H9 (cell line): ENCODE measurements at regions not wholly inside any gene's neighbourhood (a gene's known extent, or its start where the extent isn't known, plus 50 kb on each side); places are given as distances from the start of the nearest gene placed in this dataset.

ENCODE experiments used
- DNase-seq: peaks from one replicate; pipeline ENCODE4 v3.0.0-alpha.2; 2017
- H2AFZ ChIP-seq: one replicate; pipeline ENCODE4 v1.6.1; 2013; ENCODE audit warnings: mild to moderate bottlenecking, low read length, control low read depth, moderate library complexity
- H2AK5ac ChIP-seq: 2 replicates; pipeline ENCODE4 v1.6.1; 2013; ENCODE audit warnings: low read length, control low read depth, mixed read lengths; ENCODE audit not compliant: insufficient read length
- H2BK120ac ChIP-seq: one replicate; pipeline ENCODE4 v1.6.1; 2013; ENCODE audit warnings: low read depth, mild to moderate bottlenecking, low read length, control low read depth, inconsistent platforms; ENCODE audit not compliant: poor library complexity, severe bottlenecking
- H2BK12ac ChIP-seq: 2 replicates; pipeline ENCODE4 v1.6.1; 2013; ENCODE audit warnings: low read length, control low read depth, mixed read lengths, low read depth; ENCODE audit not compliant: insufficient read length
- H2BK15ac ChIP-seq: 2 replicates; pipeline ENCODE4 v1.6.1; 2013; ENCODE audit warnings: low read depth, low read length, control low read depth
- H2BK20ac ChIP-seq: one replicate; pipeline ENCODE4 v1.6.1; 2013; ENCODE audit warnings: low read depth, mild to moderate bottlenecking, low read length, control low read depth, inconsistent platforms; ENCODE audit not compliant: poor library complexity, severe bottlenecking
- H2BK5ac ChIP-seq: 2 replicates; pipeline ENCODE4 v1.6.1; 2013; ENCODE audit warnings: low read length, control low read depth, mixed read lengths; ENCODE audit not compliant: insufficient read length
- H3K14ac ChIP-seq: 2 replicates; pipeline ENCODE4 v1.6.1; 2013; ENCODE audit warnings: low read length, control low read depth; ENCODE audit not compliant: insufficient read depth
- H3K18ac ChIP-seq: 2 replicates; pipeline ENCODE4 v1.6.1; 2013; ENCODE audit warnings: low read depth, mild to moderate bottlenecking, mixed read lengths, low read length, control low read depth; ENCODE audit not compliant: insufficient read length
- H3K23ac ChIP-seq: 2 replicates; pipeline ENCODE4 v1.6.1; 2013; ENCODE audit warnings: low read length, control low read depth, mixed read lengths, low read depth; ENCODE audit not compliant: insufficient read length
- H3K23me2 ChIP-seq: 2 replicates; pipeline ENCODE4 v1.6.1; 2013; ENCODE audit warnings: low read depth, mild to moderate bottlenecking, mixed read lengths, low read length, control low read depth; ENCODE audit not compliant: insufficient read length, poor library complexity, severe bottlenecking
- H3K27ac ChIP-seq: 2 replicates; pipeline ENCODE4 v1.5.1; 2013; ENCODE audit warnings: low read length, control low read depth, mixed read lengths, low read depth; ENCODE audit not compliant: insufficient read length
- H3K27me3 ChIP-seq: 2 replicates; pipeline ENCODE4 v1.6.1; 2013; ENCODE audit warnings: low read length, control low read depth, inconsistent platforms; ENCODE audit not compliant: insufficient read depth
- H3K4ac ChIP-seq: 2 replicates; pipeline ENCODE4 v1.6.1; 2013; ENCODE audit warnings: low read depth, mild to moderate bottlenecking, control low read depth, inconsistent platforms, low read length, moderate library complexity
- H3K4me1 ChIP-seq: 2 replicates; pipeline ENCODE4 v1.6.1; 2013; ENCODE audit warnings: low read length, control low read depth, inconsistent platforms; ENCODE audit not compliant: insufficient read depth
- H3K4me2 ChIP-seq: 2 replicates; pipeline ENCODE4 v1.6.1; 2013; ENCODE audit warnings: low read length, control low read depth, mixed read lengths; ENCODE audit not compliant: insufficient read length, insufficient read depth
- H3K56ac ChIP-seq: 2 replicates; pipeline ENCODE4 v1.6.1; 2013; ENCODE audit warnings: low read depth, mild to moderate bottlenecking, mixed read lengths, low read length, control low read depth; ENCODE audit not compliant: insufficient read length
- H3K79me1 ChIP-seq: 2 replicates; pipeline ENCODE4 v1.6.1; 2013; ENCODE audit warnings: low read depth, mild to moderate bottlenecking, moderate library complexity, low read length, control low read depth, inconsistent platforms; ENCODE audit not compliant: insufficient read depth, poor library complexity, severe bottlenecking
- H3K79me2 ChIP-seq: 2 replicates; pipeline ENCODE4 v1.6.1; 2013; ENCODE audit warnings: low read length, control low read depth, inconsistent platforms; ENCODE audit not compliant: insufficient read depth
- H3K9ac ChIP-seq: 2 replicates; pipeline ENCODE4 v1.6.1; 2013; ENCODE audit warnings: low read length, control low read depth, mixed read lengths; ENCODE audit not compliant: insufficient read length; ENCODE audit errors: extremely low read depth
- H3K9me3 ChIP-seq: one replicate; pipeline ENCODE4 v1.6.1; 2013; ENCODE audit warnings: low read depth, low read length, inconsistent platforms; ENCODE audit not compliant: control insufficient read depth
- H3T11ph ChIP-seq: one replicate; pipeline ENCODE4 v1.6.1; 2013; ENCODE audit warnings: mild to moderate bottlenecking, low read length, control low read depth, inconsistent platforms
- H4K20me1 ChIP-seq: one replicate; pipeline ENCODE4 v1.6.1; 2013; ENCODE audit not compliant: control insufficient read depth, insufficient read length, insufficient read depth
- H4K5ac ChIP-seq: 2 replicates; pipeline ENCODE4 v1.6.1; 2013; ENCODE audit warnings: low read depth, mild to moderate bottlenecking, mixed read lengths, low read length, control low read depth; ENCODE audit not compliant: insufficient read length
- H4K8ac ChIP-seq: replicated peaks from 2 replicates; pipeline ENCODE4 v1.6.1; 2013; ENCODE audit warnings: low read length, control low read depth, mixed read lengths, low read depth; ENCODE audit not compliant: insufficient read length
- H4K91ac ChIP-seq: 2 replicates; pipeline ENCODE4 v1.6.1; 2013; ENCODE audit warnings: low read depth, mild to moderate bottlenecking, moderate library complexity, mixed read lengths, low read length, control low read depth; ENCODE audit not compliant: insufficient read length
- H3K27ac Mint-ChIP-seq, 3 experiments: 2 replicates in 2 of 3; 3 replicates in 1 of 3; pipeline ENCODE4 v1.8.0; 2020 to 2021; ENCODE audit warnings: mixed read lengths in 3 of 3, mild to moderate bottlenecking in 1 of 3, moderate library complexity in 1 of 3
- H3K27me3 Mint-ChIP-seq: 2 replicates; pipeline ENCODE4 v1.8.0; 2021; ENCODE audit warnings: low read depth, mild to moderate bottlenecking, moderate library complexity, mixed read lengths
- H3K36me3 Mint-ChIP-seq, 3 experiments: 2 replicates in 2 of 3; 3 replicates in 1 of 3; pipeline ENCODE4 v1.8.0; 2020 to 2021; ENCODE audit warnings: low read depth in 3 of 3, mixed read lengths in 3 of 3; ENCODE audit not compliant: insufficient read depth in 1 of 3
- H3K4me1 Mint-ChIP-seq, 2 experiments: 2 replicates each; pipeline ENCODE4 v1.8.0; 2020; ENCODE audit warnings: mixed read lengths in 2 of 2
- H3K4me3 Mint-ChIP-seq, 2 experiments: 2 replicates in 1 of 2; 3 replicates in 1 of 2; pipeline ENCODE4 v1.8.0; 2020 to 2021; ENCODE audit warnings: mild to moderate bottlenecking in 2 of 2, mixed read lengths in 2 of 2, moderate library complexity in 1 of 2
- H3K9me3 Mint-ChIP-seq, 2 experiments: 2 replicates in 1 of 2; 3 replicates in 1 of 2; pipeline ENCODE4 v1.8.0; 2020; ENCODE audit warnings: mild to moderate bottlenecking in 2 of 2, mixed read lengths in 2 of 2, moderate library complexity in 1 of 2
- WGBS: extraction: QIAGEN DNeasy Blood & Tissue Kit; methylation state at CpG from one replicate; pipeline ENCODE4 v1.1.7; 2013; ENCODE audit warnings: missing lambda C conversion rate, low lambda C conversion rate, mixed read lengths; ENCODE audit not compliant: insufficient read length; ENCODE audit errors: extremely low coverage; 5-methylcytosine and 5-hydroxymethylcytosine counted together
- TF ChIP-seq, protein P1 (sequence below): fragments of 200-600 bp; sonication (generic); conservative IDR thresholded peaks from 3 replicates; pipeline ENCODE4 v1.8.0; 2021; ENCODE audit warnings: antibody characterized with exemption, mild to moderate bottlenecking

DNA sequence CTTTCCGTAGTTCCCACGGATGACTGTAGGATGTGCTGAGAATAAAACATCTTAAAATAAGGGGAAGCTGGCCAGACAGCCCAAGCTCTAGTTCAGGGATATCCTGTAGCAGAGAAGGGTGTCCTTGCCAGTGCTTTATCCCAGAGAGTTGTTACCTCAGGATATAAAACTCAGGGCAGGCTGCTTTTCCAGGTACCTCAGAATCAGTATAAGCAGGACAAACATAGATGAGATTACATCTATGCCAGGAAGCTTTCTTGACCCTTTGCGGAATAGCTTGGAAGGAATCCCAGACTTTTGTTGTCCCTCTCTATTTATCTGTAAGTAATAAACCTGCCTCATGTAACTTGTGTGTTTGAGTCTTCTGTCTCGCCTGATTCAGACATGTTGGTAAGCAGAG, 565.7 kb downstream of the PRDM9 start:
- Histone ChIP-seq H3K27me3 (no peaks in the 10 kb centered on the region), H3K4me2 (no peak overlapping the region), H4K91ac (no peak overlapping the region), H3K79me1 (no peaks in the 10 kb centered on the region), H3K9ac (no peak overlapping the region), H4K20me1 (no peaks in the 10 kb centered on the region), H4K8ac (no peak overlapping the region), H3K23me2 (no peaks in the 10 kb centered on the region), H3K23ac (no peak overlapping the region), H2BK5ac (no peak overlapping the region), H3K18ac (no peak overlapping the region), H4K5ac (no peak overlapping the region), H3K4me1 (no peaks in the 10 kb centered on the region), H2BK20ac (no peak overlapping the region), H2BK12ac (no peak overlapping the region), H3K27ac (no peak overlapping the region), H2BK15ac (no peak overlapping the region), H3K79me2 (no peaks in the 10 kb centered on the region), H3K14ac (no peak overlapping the region), H3K9me3 (no peaks in the 10 kb centered on the region), H3T11ph (no peak overlapping the region), H2AFZ (no peak overlapping the region), H2AK5ac (no peak overlapping the region), H3K4ac (no peak overlapping the region), H3K56ac (no peak overlapping the region), H2BK120ac (no peak overlapping the region)
- DNase-seq, result no peak
- WGBS, result no CpG with 5 or more reads among the region's 4 CpGs
- no peaks in the 10 kb centered on the region for H3K36me3 Mint-ChIP-seq
- no peak overlapping the region for H3K27ac Mint-ChIP-seq
- TF ChIP-seq, protein P1, sequence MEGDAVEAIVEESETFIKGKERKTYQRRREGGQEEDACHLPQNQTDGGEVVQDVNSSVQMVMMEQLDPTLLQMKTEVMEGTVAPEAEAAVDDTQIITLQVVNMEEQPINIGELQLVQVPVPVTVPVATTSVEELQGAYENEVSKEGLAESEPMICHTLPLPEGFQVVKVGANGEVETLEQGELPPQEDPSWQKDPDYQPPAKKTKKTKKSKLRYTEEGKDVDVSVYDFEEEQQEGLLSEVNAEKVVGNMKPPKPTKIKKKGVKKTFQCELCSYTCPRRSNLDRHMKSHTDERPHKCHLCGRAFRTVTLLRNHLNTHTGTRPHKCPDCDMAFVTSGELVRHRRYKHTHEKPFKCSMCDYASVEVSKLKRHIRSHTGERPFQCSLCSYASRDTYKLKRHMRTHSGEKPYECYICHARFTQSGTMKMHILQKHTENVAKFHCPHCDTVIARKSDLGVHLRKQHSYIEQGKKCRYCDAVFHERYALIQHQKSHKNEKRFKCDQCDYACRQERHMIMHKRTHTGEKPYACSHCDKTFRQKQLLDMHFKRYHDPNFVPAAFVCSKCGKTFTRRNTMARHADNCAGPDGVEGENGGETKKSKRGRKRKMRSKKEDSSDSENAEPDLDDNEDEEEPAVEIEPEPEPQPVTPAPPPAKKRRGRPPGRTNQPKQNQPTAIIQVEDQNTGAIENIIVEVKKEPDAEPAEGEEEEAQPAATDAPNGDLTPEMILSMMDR, result no peak
- peaks cover 0 to 3% of the 10 kb centered on the region in 2 experiments; a peak in 1 of 5 replicates for H3K9me3 Mint-ChIP-seq
- no peaks in the 10 kb centered on the region for H3K4me1 Mint-ChIP-seq
- no peaks in the 10 kb centered on the region for H3K27me3 Mint-ChIP-seq
- H3K4me3 Mint-ChIP-seq, result no peak overlapping the region
